Caco-2 (cell line): ENCODE measurements at regions not wholly inside any gene's neighbourhood (a gene's known extent, or its start where the extent isn't known, plus 50 kb on each side); places are given as distances from the start of the nearest gene placed in this dataset.

Experiments
- BruUV-seq: library from RNA; stranded (reverse); fragments of 400-500 nt; replicated peaks from 2 replicates; lab custom pipeline; 2021; lab: Mats Ljungman, UMichigan
- CTCF ChIA-PET: fragments of 300-600 bp; sonication (Branson Sonifier 250); formaldehyde crosslinking; loops from one replicate; lab custom pipeline; 2022; ENCODE audit warnings: antibody characterized with exemption; lab: Charles Lee
- POLR2A ChIA-PET: fragments of 300-600 bp; sonication (Branson Sonifier 250); formaldehyde crosslinking; loops from one replicate; lab custom pipeline; 2022; ENCODE audit warnings: antibody characterized with exemption; lab: Charles Lee
- DNase-seq, 2 experiments: peaks; one replicate each; pipeline versions ENCODE4 v3.0.0 to v3.0.0-alpha.2; 2020 to 2022
- H3K27me3 ChIP-seq: replicated peaks from 2 replicates; pipeline ENCODE4 v1.6.0; 2011; ENCODE audit warnings: low read length; ENCODE audit not compliant: control insufficient read depth, insufficient read depth
- H3K36me3 ChIP-seq: 2 replicates; pipeline ENCODE4 v1.5.1; 2011; ENCODE audit warnings: low read length; ENCODE audit not compliant: control insufficient read depth, insufficient read depth
- H3K4me1 ChIP-seq: fragments of 250-450 bp; sonication (Bioruptor Pico); 2 replicates; pipeline ENCODE4 v1.5.1; 2020; ENCODE audit warnings: mild to moderate bottlenecking
- H3K4me3 ChIP-seq: 2 replicates; pipeline ENCODE4 v1.5.1; 2011; ENCODE audit warnings: low read depth, mild to moderate bottlenecking, control low read depth, low read length
- H3K9me3 ChIP-seq: fragments of 250-450 bp; sonication (Bioruptor Pico); 2 replicates; pipeline ENCODE4 v1.5.1; 2020; ENCODE audit warnings: mild to moderate bottlenecking, moderate library complexity
- H3K27ac Mint-ChIP-seq: one replicate; pipeline ENCODE4 v1.8.0; 2022; ENCODE audit warnings: mixed read lengths; ENCODE audit not compliant: unreplicated experiment
- H3K27me3 Mint-ChIP-seq: one replicate; pipeline ENCODE4 v1.8.0; 2022; ENCODE audit warnings: mixed read lengths; ENCODE audit not compliant: insufficient read depth, unreplicated experiment
- H3K36me3 Mint-ChIP-seq: one replicate; pipeline ENCODE4 v1.8.0; 2022; ENCODE audit warnings: mild to moderate bottlenecking, mixed read lengths; ENCODE audit not compliant: insufficient read depth, unreplicated experiment
- H3K4me1 Mint-ChIP-seq: one replicate; pipeline ENCODE4 v1.8.0; 2022; ENCODE audit warnings: low read depth, mixed read lengths; ENCODE audit not compliant: unreplicated experiment
- H3K4me3 Mint-ChIP-seq: one replicate; pipeline ENCODE4 v1.8.0; 2022; ENCODE audit warnings: mild to moderate bottlenecking, moderate library complexity, mixed read lengths; ENCODE audit not compliant: unreplicated experiment
- H3K9me3 Mint-ChIP-seq: one replicate; pipeline ENCODE4 v1.8.0; 2022; ENCODE audit warnings: mixed read lengths; ENCODE audit not compliant: unreplicated experiment
- intact Hi-C: fragments of 100-400 bp; cut with micrococcal nuclease; formaldehyde crosslinking; loops from one replicate; pipeline ENCODE4 v1.10.0; 2022; ENCODE audit not compliant: unreplicated experiment
- TF ChIP-seq, protein P1 (sequence below), 2 experiments: fragments of 200-600 bp in 1 of 2; IDR thresholded peaks; 1 replicate in 1 of 2; 2 replicates in 1 of 2; pipeline versions ENCODE4 v1.5.1 to v1.8.0; 2011 to 2022; ENCODE audit warnings: antibody characterized with exemption in 1 of 2, control low read depth in 1 of 2, inconsistent platforms in 1 of 2, low read depth in 1 of 2, low read length in 1 of 2, mild to moderate bottlenecking in 1 of 2, moderate library complexity in 1 of 2; ENCODE audit not compliant: insufficient read depth in 1 of 2, severe bottlenecking in 1 of 2, unreplicated experiment in 1 of 2

DNA sequence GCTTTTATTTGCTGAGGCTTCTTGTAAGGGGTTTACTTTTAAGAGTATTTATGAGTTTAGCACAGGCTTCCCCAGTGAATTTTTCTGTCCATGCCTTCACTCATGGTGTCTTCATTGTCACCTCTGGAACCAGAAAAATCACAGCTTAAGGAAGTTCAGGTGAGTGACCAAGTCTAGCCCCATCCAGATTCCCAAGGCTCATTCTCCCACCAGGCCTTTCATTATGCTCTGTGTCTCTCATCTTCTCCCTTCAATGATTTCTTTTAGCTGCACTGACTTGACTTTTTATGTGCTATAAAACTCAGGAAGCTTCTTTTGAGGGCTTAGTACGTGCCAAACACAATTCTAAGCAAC is 64.9 kb upstream of the NEDD9 start:
- H3K4me1 ChIP-seq: peaks cover 44% of the 10 kb centered on the region
- no peak overlapping the region for H3K4me3 ChIP-seq
- Mint-ChIP-seq H3K4me1 (peaks cover 37% of the 10 kb centered on the region), H3K27ac (peak overlapping the region; percentile 86), H3K4me3 (peak overlapping the region; percentile 25), H3K36me3 (no peaks in the 10 kb centered on the region), H3K27me3 (no peaks in the 10 kb centered on the region), H3K9me3 (peaks cover 51% of the 10 kb centered on the region)
- intact Hi-C loops: loop anchor here (1.0 to 5.0 kb wide), 4 partner anchors 20 to 65 kb away; partner anchors contain the start of gene NEDD9
- no peaks in the 10 kb centered on the region for H3K36me3 ChIP-seq
- DNase-seq: no peak
- TF ChIP-seq, protein P1, sequence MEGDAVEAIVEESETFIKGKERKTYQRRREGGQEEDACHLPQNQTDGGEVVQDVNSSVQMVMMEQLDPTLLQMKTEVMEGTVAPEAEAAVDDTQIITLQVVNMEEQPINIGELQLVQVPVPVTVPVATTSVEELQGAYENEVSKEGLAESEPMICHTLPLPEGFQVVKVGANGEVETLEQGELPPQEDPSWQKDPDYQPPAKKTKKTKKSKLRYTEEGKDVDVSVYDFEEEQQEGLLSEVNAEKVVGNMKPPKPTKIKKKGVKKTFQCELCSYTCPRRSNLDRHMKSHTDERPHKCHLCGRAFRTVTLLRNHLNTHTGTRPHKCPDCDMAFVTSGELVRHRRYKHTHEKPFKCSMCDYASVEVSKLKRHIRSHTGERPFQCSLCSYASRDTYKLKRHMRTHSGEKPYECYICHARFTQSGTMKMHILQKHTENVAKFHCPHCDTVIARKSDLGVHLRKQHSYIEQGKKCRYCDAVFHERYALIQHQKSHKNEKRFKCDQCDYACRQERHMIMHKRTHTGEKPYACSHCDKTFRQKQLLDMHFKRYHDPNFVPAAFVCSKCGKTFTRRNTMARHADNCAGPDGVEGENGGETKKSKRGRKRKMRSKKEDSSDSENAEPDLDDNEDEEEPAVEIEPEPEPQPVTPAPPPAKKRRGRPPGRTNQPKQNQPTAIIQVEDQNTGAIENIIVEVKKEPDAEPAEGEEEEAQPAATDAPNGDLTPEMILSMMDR (IDR thresholded peaks at IDR 0.05; ENCODE audit: insufficient read depth in 1 of 2, low read depth in 1 of 2, low read length in 1 of 2, severe bottlenecking in 1 of 2, unreplicated experiment in 1 of 2): no peak
- ChIA-PET CTCF (interaction anchor here (0.6 to 0.7 kb wide), 2 partner anchors 20 to 199 kb away, joined by 3 read pairs; no protein-coding TSS in a partner anchor), POLR2A (interaction anchor here (0.7 to 1.4 kb wide), 3 partner anchors 20 to 90 kb away, joined by 3 to 8 read pairs (median 4); no protein-coding TSS in a partner anchor)
- peaks cover 16% of the 10 kb centered on the region; the same call in 1 of the 2 replicates for H3K9me3 ChIP-seq
- H3K27me3 ChIP-seq: no peaks in the 10 kb centered on the region
- no TSS peak for BruUV-seq

DNA sequence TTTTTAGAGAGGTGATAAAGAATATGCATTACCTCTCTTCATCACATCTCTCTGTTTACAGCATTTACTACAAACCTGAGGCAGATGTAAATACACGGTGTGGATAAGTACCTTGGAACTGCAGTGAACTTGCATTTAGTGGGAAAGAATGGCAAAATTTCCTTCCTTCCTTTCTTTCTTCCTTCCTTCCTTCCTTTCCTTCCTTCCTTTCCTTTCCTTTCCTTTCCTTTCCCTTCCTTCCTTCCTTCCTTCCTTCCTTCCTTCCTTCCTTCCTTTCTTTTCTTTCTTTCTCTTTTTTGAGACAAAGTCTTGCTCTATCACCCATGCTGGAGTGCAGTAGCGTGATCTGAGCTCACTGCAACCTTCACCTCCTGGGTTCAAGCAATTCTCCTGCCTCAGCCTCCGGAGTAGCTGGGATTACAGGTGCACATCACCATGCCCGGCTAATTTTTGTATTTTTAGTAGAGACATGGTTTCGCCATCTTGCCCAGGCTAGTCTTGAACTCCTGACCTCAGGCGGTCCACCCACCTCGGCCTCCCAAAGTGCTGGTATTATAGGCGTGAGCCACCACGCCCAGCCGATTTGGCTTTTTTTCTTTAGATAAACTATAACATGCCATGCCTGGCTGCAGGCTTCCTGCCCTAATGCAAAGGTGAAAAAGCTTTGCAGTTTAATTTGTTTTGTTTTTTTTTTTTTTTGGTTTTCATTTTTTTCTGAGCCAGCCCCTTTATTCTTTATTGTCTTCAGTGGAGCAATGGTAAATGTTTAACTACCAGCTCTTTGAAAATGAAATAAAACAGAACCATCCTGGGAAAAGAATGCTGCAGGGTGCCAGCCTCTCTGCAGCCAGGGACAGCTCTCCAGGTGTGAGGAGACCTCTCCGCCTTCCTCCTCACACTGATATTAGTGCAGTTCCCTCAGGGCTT is 64.2 kb upstream of the NEDD9 start:
- Histone ChIP-seq H3K27me3 (no peaks in the 10 kb centered on the region), H3K9me3 (peaks cover 16% of the 10 kb centered on the region; the same call in 1 of the 2 replicates), H3K4me3 (no peak overlapping the region), H3K36me3 (no peaks in the 10 kb centered on the region), H3K4me1 (peaks cover 51% of the 10 kb centered on the region)
- CTCF ChIA-PET: interaction anchor here (0.7 kb wide), 1 partner anchor 199 kb away, joined by 3 read pairs; no protein-coding TSS in a partner anchor
- H3K27me3 Mint-ChIP-seq: no peaks in the 10 kb centered on the region
- BruUV-seq: no TSS peak
- TF ChIP-seq, protein P1 (IDR thresholded peaks at IDR 0.05; ENCODE audit: insufficient read depth in 1 of 2, low read depth in 1 of 2, low read length in 1 of 2, severe bottlenecking in 1 of 2, unreplicated experiment in 1 of 2): no peak
- H3K4me3 Mint-ChIP-seq: peak overlapping the region; percentile 25
- no peaks in the 10 kb centered on the region for H3K36me3 Mint-ChIP-seq
- peak overlapping the region; percentile 86 for H3K27ac Mint-ChIP-seq
- intact Hi-C loops: loop anchor here (1.0 to 5.0 kb wide), 4 partner anchors 19 to 64 kb away; partner anchors contain the start of gene NEDD9
- H3K4me1 Mint-ChIP-seq: peaks cover 37% of the 10 kb centered on the region
- peak; percentile 69 to 74 for DNase-seq
- peaks cover 44% of the 10 kb centered on the region for H3K9me3 Mint-ChIP-seq
- POLR2A ChIA-PET: interaction anchor here (0.6 to 1.4 kb wide), 4 partner anchors 19 to 90 kb away, joined by 3 to 11 read pairs (median 6); partner anchors contain the start of gene NEDD9

DNA sequence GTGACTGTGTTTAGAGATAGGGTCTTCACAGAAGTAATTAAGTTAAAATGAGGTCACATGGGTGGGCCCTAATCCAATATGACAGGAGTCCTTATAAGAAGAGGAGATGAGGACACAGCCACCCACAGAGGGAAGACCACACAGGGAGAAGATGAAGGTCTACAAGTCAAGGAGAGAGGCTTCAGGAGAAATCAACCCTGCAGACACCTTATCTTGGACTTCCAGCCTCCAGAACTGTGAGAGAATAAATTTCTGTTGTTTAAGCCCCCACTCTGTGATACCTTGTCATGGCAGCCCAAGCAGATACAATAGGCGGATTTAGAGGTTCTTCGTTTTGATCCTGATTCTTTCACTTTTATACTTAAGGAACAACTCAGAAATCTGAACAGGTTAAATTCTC is 63.5 kb upstream of the NEDD9 start:
- TF ChIP-seq, protein P1 (IDR thresholded peaks at IDR 0.05; ENCODE audit: insufficient read depth in 1 of 2, low read depth in 1 of 2, low read length in 1 of 2, severe bottlenecking in 1 of 2, unreplicated experiment in 1 of 2): no peak
- Histone ChIP-seq H3K9me3 (peaks cover 16% of the 10 kb centered on the region; the same call in 1 of the 2 replicates), H3K4me3 (no peak overlapping the region), H3K4me1 (peaks cover 53% of the 10 kb centered on the region), H3K36me3 (no peaks in the 10 kb centered on the region), H3K27me3 (no peaks in the 10 kb centered on the region)
- Mint-ChIP-seq H3K36me3 (no peaks in the 10 kb centered on the region), H3K27ac (no peak overlapping the region), H3K27me3 (no peaks in the 10 kb centered on the region), H3K9me3 (peaks cover 38% of the 10 kb centered on the region), H3K4me3 (no peak overlapping the region), H3K4me1 (peaks cover 37% of the 10 kb centered on the region)
- DNase-seq: no peak
- BruUV-seq: no TSS peak
- intact Hi-C loops: loop anchor here (2.0 to 5.0 kb wide), 2 partner anchors 55 to 64 kb away; partner anchors contain the start of gene NEDD9
- ChIA-PET CTCF (no interaction called here), POLR2A (no interaction called here)
